ENCODE measurements at regions not wholly inside any gene's neighbourhood (a gene's known extent, or its start where the extent isn't known, plus 50 kb on each side); places are given as distances from the start of the nearest gene placed in this dataset.
"Not testable (repeated sequence)": the region's sequence is repeated elsewhere in the genome, so short reads cannot be mapped to it uniquely, and the experiment has no call there.

GRCh38 chr6:103167345-103168071, 1692.2 kb downstream of the HACE1 start:
- CTCF ChIA-PET: no interaction called here
- POLR2A ChIA-PET: no interaction called here

GRCh38 chr6:103154779-103155572, 1704.7 kb downstream of the HACE1 start:
- POLR2A ChIA-PET: no interaction called here
- CTCF ChIA-PET: no interaction called here

GRCh38 chr6:103153016-103153415, 1706.7 kb downstream of the HACE1 start:
- ChIA-PET POLR2A (no interaction called here), CTCF (no interaction called here)

GRCh38 chr6:103142902-103143301, 1716.8 kb downstream of the HACE1 start:
- ChIA-PET CTCF (no interaction called here), POLR2A (no interaction called here)

- POLR2A ChIA-PET: no interaction called here
- CTCF ChIA-PET: no interaction called here
Measured at GRCh38 chr6:103140308-103141027, 1719.3 kb downstream of the HACE1 start.

GRCh38 chr6:103139377-103139776, 1720.3 kb downstream of the HACE1 start:
- CTCF ChIA-PET: no interaction called here
- POLR2A ChIA-PET: no interaction called here

GRCh38 chr6:103124471-103124870, 1731.0 kb downstream of the GRIK2 start:
- ChIA-PET CTCF (no interaction called here), POLR2A (no interaction called here)

GRCh38 chr6:103122766-103123601, 1729.5 kb downstream of the GRIK2 start:
- POLR2A ChIA-PET: no interaction called here
- CTCF ChIA-PET: no interaction called here

- ChIA-PET POLR2A (no interaction called here), CTCF (no interaction called here)
Measured at GRCh38 chr6:103119056-103119455, 1725.5 kb downstream of the GRIK2 start.

GRCh38 chr6:103114582-103114981, 1721.1 kb downstream of the GRIK2 start:
- ChIA-PET CTCF (no interaction called here), POLR2A (no interaction called here)

GRCh38 chr6:103113416-103113815, 1719.9 kb downstream of the GRIK2 start:
- POLR2A ChIA-PET: no interaction called here

GRCh38 chr6:103107985-103108384, 1714.5 kb downstream of the GRIK2 start:
- POLR2A ChIA-PET: no interaction called here

More at GRCh38 chr6:103113416-103113815, 1719.9 kb downstream of the GRIK2 start:
- CTCF ChIA-PET: no interaction called here

GRCh38 chr6:103105686-103106085, 1712.2 kb downstream of the GRIK2 start:
- CTCF ChIA-PET: no interaction called here
- POLR2A ChIA-PET: no interaction called here

More at GRCh38 chr6:103107985-103108384, 1714.5 kb downstream of the GRIK2 start:
- CTCF ChIA-PET: no interaction called here

- ChIA-PET CTCF (no interaction called here), POLR2A (no interaction called here)
Measured at GRCh38 chr6:103101267-103101666, 1707.8 kb downstream of the GRIK2 start.

- POLR2A ChIA-PET, CTCF ChIA-PET: not testable (repeated sequence)
Measured at GRCh38 chr6:103092414-103092813, 1698.9 kb downstream of the GRIK2 start.

GRCh38 chr6:103085801-103086200, 1692.3 kb downstream of the GRIK2 start:
- CTCF ChIA-PET: no interaction called here
- POLR2A ChIA-PET: no interaction called here

- POLR2A ChIA-PET: no interaction called here
- CTCF ChIA-PET: no interaction called here
Measured at GRCh38 chr6:103081876-103082630, 1688.5 kb downstream of the GRIK2 start.

GRCh38 chr6:103081126-103081525, 1687.6 kb downstream of the GRIK2 start:
- ChIA-PET POLR2A (no interaction called here), CTCF (no interaction called here)

GRCh38 chr6:103080497-103080896, 1687.0 kb downstream of the GRIK2 start:
- ChIA-PET POLR2A (no interaction called here), CTCF (no interaction called here)

- CTCF ChIA-PET: no interaction called here
- POLR2A ChIA-PET: no interaction called here
Measured at GRCh38 chr6:103079867-103080266, 1686.4 kb downstream of the GRIK2 start.
